ENCODE measurements at regions not wholly inside any gene's neighbourhood (a gene's known extent, or its start where the extent isn't known, plus 50 kb on each side); places are given as distances from the start of the nearest gene placed in this dataset.
"Not testable (repeated sequence)": the region's sequence is repeated elsewhere in the genome, so short reads cannot be mapped to it uniquely, and the experiment has no call there.

GRCh38 chr3:31188112-31188511 lies 293.7 kb upstream of the GADL1 start:
- H3K4me3 ChIP-seq (ENCODE audit: low read length) = no peak overlapping the region
- no peaks in the 10 kb centered on the region for H3K9me3 ChIP-seq (ENCODE audit: insufficient read depth, low read depth, low read length)
- H3K9ac ChIP-seq (ENCODE audit: low read depth, low read length) = no peak overlapping the region
- no peaks in the 10 kb centered on the region for H3K36me3 ChIP-seq (ENCODE audit: insufficient read depth, low read depth, low read length)
- no peaks in the 10 kb centered on the region for H3K27me3 ChIP-seq (ENCODE audit: insufficient read depth, low read length)
- no peak overlapping the region for H3K27ac ChIP-seq (ENCODE audit: low read length)
- H3K4me1 ChIP-seq (ENCODE audit: insufficient read depth, low read length) = no peaks in the 10 kb centered on the region

- no peaks in the 10 kb centered on the region for H3K9me3 ChIP-seq (ENCODE audit: insufficient read depth, low read depth, low read length)
- no peak overlapping the region for H3K9ac ChIP-seq (ENCODE audit: low read depth, low read length)
- H3K4me1 ChIP-seq (ENCODE audit: insufficient read depth, low read length) = no peaks in the 10 kb centered on the region
- no peaks in the 10 kb centered on the region for H3K27me3 ChIP-seq (ENCODE audit: insufficient read depth, low read length)
- H3K4me3 ChIP-seq (ENCODE audit: low read length) = no peak overlapping the region
- no peak overlapping the region for H3K27ac ChIP-seq (ENCODE audit: low read length)
- H3K36me3 ChIP-seq (ENCODE audit: insufficient read depth, low read depth, low read length) = no peaks in the 10 kb centered on the region
These were observed 294.9 kb upstream of the GADL1 start for GRCh38 chr3:31189330-31189729.

- H3K9ac ChIP-seq (ENCODE audit: low read depth, low read length) = no peak overlapping the region
- no peaks in the 10 kb centered on the region for H3K36me3 ChIP-seq (ENCODE audit: insufficient read depth, low read depth, low read length)
- no peak overlapping the region for H3K4me3 ChIP-seq (ENCODE audit: low read length)
- H3K27me3 ChIP-seq (ENCODE audit: insufficient read depth, low read length) = no peaks in the 10 kb centered on the region
- no peak overlapping the region for H3K27ac ChIP-seq (ENCODE audit: low read length)
- no peaks in the 10 kb centered on the region for H3K4me1 ChIP-seq (ENCODE audit: insufficient read depth, low read length)
- no peaks in the 10 kb centered on the region for H3K9me3 ChIP-seq (ENCODE audit: insufficient read depth, low read depth, low read length)
These were observed 295.5 kb upstream of the GADL1 start for GRCh38 chr3:31189971-31190370.

GRCh38 chr3:31191354-31191753 lies 296.9 kb upstream of the GADL1 start:
- H3K9me3 ChIP-seq (ENCODE audit: insufficient read depth, low read depth, low read length) = no peaks in the 10 kb centered on the region
- no peak overlapping the region for H3K9ac ChIP-seq (ENCODE audit: low read depth, low read length)
- H3K36me3 ChIP-seq (ENCODE audit: insufficient read depth, low read depth, low read length) = no peaks in the 10 kb centered on the region
- H3K4me1 ChIP-seq (ENCODE audit: insufficient read depth, low read length) = peaks cover 4% of the 10 kb centered on the region; the same call in 1 of the 2 replicates
- no peak overlapping the region for H3K27ac ChIP-seq (ENCODE audit: low read length)
- H3K27me3 ChIP-seq (ENCODE audit: insufficient read depth, low read length) = no peaks in the 10 kb centered on the region
- H3K4me3 ChIP-seq (ENCODE audit: low read length) = no peak overlapping the region

GRCh38 chr3:31193429-31193828 lies 299.0 kb upstream of the GADL1 start:
- no peak overlapping the region for H3K4me3 ChIP-seq (ENCODE audit: low read length)
- H3K4me1 ChIP-seq (ENCODE audit: insufficient read depth, low read length) = peaks cover 20% of the 10 kb centered on the region; the same call in 1 of the 2 replicates
- no peaks in the 10 kb centered on the region for H3K27me3 ChIP-seq (ENCODE audit: insufficient read depth, low read length)
- H3K36me3 ChIP-seq (ENCODE audit: insufficient read depth, low read depth, low read length) = no peaks in the 10 kb centered on the region
- no peak overlapping the region for H3K27ac ChIP-seq (ENCODE audit: low read length)
- no peak overlapping the region for H3K9ac ChIP-seq (ENCODE audit: low read depth, low read length)
- no peaks in the 10 kb centered on the region for H3K9me3 ChIP-seq (ENCODE audit: insufficient read depth, low read depth, low read length)

- Histone ChIP-seq H3K9me3 (ENCODE audit: insufficient read depth, low read depth, low read length) (no peaks in the 10 kb centered on the region), H3K27me3 (ENCODE audit: insufficient read depth, low read length) (no peaks in the 10 kb centered on the region), H3K27ac (ENCODE audit: low read length) (no peak overlapping the region), H3K4me1 (ENCODE audit: insufficient read depth, low read length) (peaks cover 20% of the 10 kb centered on the region; the same call in 1 of the 2 replicates), H3K4me3 (ENCODE audit: low read length) (no peak overlapping the region), H3K9ac (ENCODE audit: low read depth, low read length) (no peak overlapping the region), H3K36me3 (ENCODE audit: insufficient read depth, low read depth, low read length) (no peaks in the 10 kb centered on the region)
These were observed 299.4 kb upstream of the GADL1 start for GRCh38 chr3:31193871-31194270.

GRCh38 chr3:31196261-31196660 lies 301.8 kb upstream of the GADL1 start:
- H3K27me3 ChIP-seq (ENCODE audit: insufficient read depth, low read length) = no peaks in the 10 kb centered on the region
- no peak overlapping the region for H3K27ac ChIP-seq (ENCODE audit: low read length)
- no peak overlapping the region for H3K9ac ChIP-seq (ENCODE audit: low read depth, low read length)
- no peaks in the 10 kb centered on the region for H3K36me3 ChIP-seq (ENCODE audit: insufficient read depth, low read depth, low read length)
- no peaks in the 10 kb centered on the region for H3K9me3 ChIP-seq (ENCODE audit: insufficient read depth, low read depth, low read length)
- no peak overlapping the region for H3K4me3 ChIP-seq (ENCODE audit: low read length)
- peaks cover 20% of the 10 kb centered on the region; the same call in 1 of the 2 replicates for H3K4me1 ChIP-seq (ENCODE audit: insufficient read depth, low read length)

GRCh38 chr3:31196881-31197364 lies 302.5 kb upstream of the GADL1 start:
- H3K9ac ChIP-seq (ENCODE audit: low read depth, low read length) = peak overlapping the region; percentile 10; the same call in 1 of the 2 replicates
- no peaks in the 10 kb centered on the region for H3K27me3 ChIP-seq (ENCODE audit: insufficient read depth, low read length)
- H3K36me3 ChIP-seq (ENCODE audit: insufficient read depth, low read depth, low read length) = no peaks in the 10 kb centered on the region
- no peak overlapping the region; the same call in 1 of the 2 replicates for H3K4me3 ChIP-seq (ENCODE audit: low read length)
- H3K9me3 ChIP-seq (ENCODE audit: insufficient read depth, low read depth, low read length) = no peaks in the 10 kb centered on the region
- H3K27ac ChIP-seq (ENCODE audit: low read length) = no peak overlapping the region
- H3K4me1 ChIP-seq (ENCODE audit: insufficient read depth, low read length) = peaks cover 20% of the 10 kb centered on the region; the same call in 1 of the 2 replicates

GRCh38 chr3:31197941-31198340 lies 303.5 kb upstream of the GADL1 start:
- H3K4me1 ChIP-seq (ENCODE audit: insufficient read depth, low read length) = peaks cover 20% of the 10 kb centered on the region; the same call in 1 of the 2 replicates
- no peak overlapping the region for H3K27ac ChIP-seq (ENCODE audit: low read length)
- no peak overlapping the region for H3K9ac ChIP-seq (ENCODE audit: low read depth, low read length)
- no peak overlapping the region for H3K4me3 ChIP-seq (ENCODE audit: low read length)
- H3K9me3 ChIP-seq (ENCODE audit: insufficient read depth, low read depth, low read length) = no peaks in the 10 kb centered on the region
- H3K36me3 ChIP-seq (ENCODE audit: insufficient read depth, low read depth, low read length) = no peaks in the 10 kb centered on the region
- H3K27me3 ChIP-seq (ENCODE audit: insufficient read depth, low read length) = no peaks in the 10 kb centered on the region

GRCh38 chr3:31198890-31199289 lies 304.4 kb upstream of the GADL1 start:
- Histone ChIP-seq H3K36me3 (ENCODE audit: insufficient read depth, low read depth, low read length) (no peaks in the 10 kb centered on the region), H3K4me1 (ENCODE audit: insufficient read depth, low read length) (peaks cover 20% of the 10 kb centered on the region; the same call in 1 of the 2 replicates), H3K9me3 (ENCODE audit: insufficient read depth, low read depth, low read length) (no peaks in the 10 kb centered on the region), H3K4me3 (ENCODE audit: low read length) (no peak overlapping the region), H3K27me3 (ENCODE audit: insufficient read depth, low read length) (no peaks in the 10 kb centered on the region), H3K27ac (ENCODE audit: low read length) (no peak overlapping the region), H3K9ac (ENCODE audit: low read depth, low read length) (no peak overlapping the region)

GRCh38 chr3:31203960-31204795 lies 309.7 kb upstream of the GADL1 start:
- no peaks in the 10 kb centered on the region for H3K36me3 ChIP-seq (ENCODE audit: insufficient read depth, low read depth, low read length)

GRCh38 chr3:31204796-31205056 lies 310.3 kb upstream of the GADL1 start:
- not testable (repeated sequence) for H3K27me3 ChIP-seq (ENCODE audit: insufficient read depth, low read length); H3K27ac ChIP-seq (ENCODE audit: low read length); H3K4me1 ChIP-seq (ENCODE audit: insufficient read depth, low read length); H3K9me3 ChIP-seq (ENCODE audit: insufficient read depth, low read depth, low read length); H3K4me3 ChIP-seq (ENCODE audit: low read length); H3K9ac ChIP-seq (ENCODE audit: low read depth, low read length); H3K36me3 ChIP-seq (ENCODE audit: insufficient read depth, low read depth, low read length)

More at GRCh38 chr3:31203960-31204795, 309.7 kb upstream of the GADL1 start:
- H3K27ac ChIP-seq (ENCODE audit: low read length) = no peak overlapping the region
- H3K27me3 ChIP-seq (ENCODE audit: insufficient read depth, low read length) = no peaks in the 10 kb centered on the region
- H3K9me3 ChIP-seq (ENCODE audit: insufficient read depth, low read depth, low read length) = no peaks in the 10 kb centered on the region; the same call in 1 of the 2 replicates
- H3K4me1 ChIP-seq (ENCODE audit: insufficient read depth, low read length) = no peaks in the 10 kb centered on the region
- H3K9ac ChIP-seq (ENCODE audit: low read depth, low read length) = no peak overlapping the region
- H3K4me3 ChIP-seq (ENCODE audit: low read length) = no peak overlapping the region

All from iPS-20b (cell line).